ENCODE measurements at regions not wholly inside any gene's neighbourhood (a gene's known extent, or its start where the extent isn't known, plus 50 kb on each side); places are given as distances from the start of the nearest gene placed in this dataset.

GRCh38 chr6:90865513-90865912, 278.6 kb upstream of the MAP3K7 start:
- H3K9me3 ChIP-seq (ENCODE audit: control insufficient read depth, insufficient read depth, low read length): no peaks in the 10 kb centered on the region

GRCh38 chr6:90863043-90863442, 276.2 kb upstream of the MAP3K7 start:
- H3K9ac ChIP-seq (ENCODE audit: low read depth, low read length): no peak overlapping the region
- no peaks in the 10 kb centered on the region for H3K4me1 ChIP-seq (ENCODE audit: control insufficient read depth, insufficient read depth, low read length)
- H3K27me3 ChIP-seq (ENCODE audit: control insufficient read depth, insufficient read depth, low read length): no peaks in the 10 kb centered on the region
- no peaks in the 10 kb centered on the region for H3K36me3 ChIP-seq (ENCODE audit: control insufficient read depth, insufficient read depth, low read length)
- H3K4me3 ChIP-seq (ENCODE audit: low read depth, low read length): no peak overlapping the region
- H3K9me3 ChIP-seq (ENCODE audit: control insufficient read depth, insufficient read depth, low read length): no peaks in the 10 kb centered on the region

More at GRCh38 chr6:90865513-90865912, 278.6 kb upstream of the MAP3K7 start:
- no peaks in the 10 kb centered on the region for H3K36me3 ChIP-seq (ENCODE audit: control insufficient read depth, insufficient read depth, low read length)
- H3K4me1 ChIP-seq (ENCODE audit: control insufficient read depth, insufficient read depth, low read length): no peaks in the 10 kb centered on the region
- H3K4me3 ChIP-seq (ENCODE audit: low read depth, low read length): no peak overlapping the region
- no peaks in the 10 kb centered on the region for H3K27me3 ChIP-seq (ENCODE audit: control insufficient read depth, insufficient read depth, low read length)
- H3K9ac ChIP-seq (ENCODE audit: low read depth, low read length): no peak overlapping the region

GRCh38 chr6:90860822-90861601, 274.1 kb upstream of the MAP3K7 start:
- H3K4me3 ChIP-seq (ENCODE audit: low read depth, low read length): no peak overlapping the region
- H3K4me1 ChIP-seq (ENCODE audit: control insufficient read depth, insufficient read depth, low read length): no peaks in the 10 kb centered on the region
- H3K9ac ChIP-seq (ENCODE audit: low read depth, low read length): no peak overlapping the region
- no peaks in the 10 kb centered on the region for H3K36me3 ChIP-seq (ENCODE audit: control insufficient read depth, insufficient read depth, low read length)
- H3K27me3 ChIP-seq (ENCODE audit: control insufficient read depth, insufficient read depth, low read length): no peaks in the 10 kb centered on the region
- H3K9me3 ChIP-seq (ENCODE audit: control insufficient read depth, insufficient read depth, low read length): no peaks in the 10 kb centered on the region

- Histone ChIP-seq H3K27me3 (ENCODE audit: control insufficient read depth, insufficient read depth, low read length) (no peaks in the 10 kb centered on the region), H3K4me3 (ENCODE audit: low read depth, low read length) (no peak overlapping the region), H3K9ac (ENCODE audit: low read depth, low read length) (no peak overlapping the region), H3K4me1 (ENCODE audit: control insufficient read depth, insufficient read depth, low read length) (no peaks in the 10 kb centered on the region), H3K9me3 (ENCODE audit: control insufficient read depth, insufficient read depth, low read length) (no peaks in the 10 kb centered on the region), H3K36me3 (ENCODE audit: control insufficient read depth, insufficient read depth, low read length) (no peaks in the 10 kb centered on the region)
Observed at GRCh38 chr6:90859612-90860011, 272.7 kb upstream of the MAP3K7 start.

GRCh38 chr6:90859056-90859455, 272.2 kb upstream of the MAP3K7 start:
- no peaks in the 10 kb centered on the region for H3K27me3 ChIP-seq (ENCODE audit: control insufficient read depth, insufficient read depth, low read length)
- no peak overlapping the region for H3K4me3 ChIP-seq (ENCODE audit: low read depth, low read length)
- no peaks in the 10 kb centered on the region for H3K36me3 ChIP-seq (ENCODE audit: control insufficient read depth, insufficient read depth, low read length)
- H3K9ac ChIP-seq (ENCODE audit: low read depth, low read length): no peak overlapping the region
- H3K4me1 ChIP-seq (ENCODE audit: control insufficient read depth, insufficient read depth, low read length): no peaks in the 10 kb centered on the region
- H3K9me3 ChIP-seq (ENCODE audit: control insufficient read depth, insufficient read depth, low read length): no peaks in the 10 kb centered on the region

- Histone ChIP-seq H3K9me3 (ENCODE audit: control insufficient read depth, insufficient read depth, low read length) (no peaks in the 10 kb centered on the region), H3K36me3 (ENCODE audit: control insufficient read depth, insufficient read depth, low read length) (no peaks in the 10 kb centered on the region), H3K4me3 (ENCODE audit: low read depth, low read length) (no peak overlapping the region), H3K27me3 (ENCODE audit: control insufficient read depth, insufficient read depth, low read length) (no peaks in the 10 kb centered on the region), H3K4me1 (ENCODE audit: control insufficient read depth, insufficient read depth, low read length) (no peaks in the 10 kb centered on the region), H3K9ac (ENCODE audit: low read depth, low read length) (no peak overlapping the region)
Observed at GRCh38 chr6:90849686-90850085, 262.8 kb upstream of the MAP3K7 start.

GRCh38 chr6:90846824-90847223, 260.0 kb upstream of the MAP3K7 start:
- Histone ChIP-seq H3K27me3 (ENCODE audit: control insufficient read depth, insufficient read depth, low read length) (no peaks in the 10 kb centered on the region), H3K4me3 (ENCODE audit: low read depth, low read length) (no peak overlapping the region), H3K9ac (ENCODE audit: low read depth, low read length) (no peak overlapping the region), H3K4me1 (ENCODE audit: control insufficient read depth, insufficient read depth, low read length) (no peaks in the 10 kb centered on the region), H3K36me3 (ENCODE audit: control insufficient read depth, insufficient read depth, low read length) (no peaks in the 10 kb centered on the region), H3K9me3 (ENCODE audit: control insufficient read depth, insufficient read depth, low read length) (no peaks in the 10 kb centered on the region)

GRCh38 chr6:90835596-90836212, 248.8 kb upstream of the MAP3K7 start:
- H3K4me1 ChIP-seq (ENCODE audit: control insufficient read depth, insufficient read depth, low read length): no peaks in the 10 kb centered on the region
- H3K36me3 ChIP-seq (ENCODE audit: control insufficient read depth, insufficient read depth, low read length): no peaks in the 10 kb centered on the region

GRCh38 chr6:90829311-90829710, 242.4 kb upstream of the MAP3K7 start:
- H3K4me3 ChIP-seq (ENCODE audit: low read depth, low read length): no peak overlapping the region
- no peaks in the 10 kb centered on the region for H3K27me3 ChIP-seq (ENCODE audit: control insufficient read depth, insufficient read depth, low read length)
- no peaks in the 10 kb centered on the region for H3K36me3 ChIP-seq (ENCODE audit: control insufficient read depth, insufficient read depth, low read length)
- no peak overlapping the region for H3K9ac ChIP-seq (ENCODE audit: low read depth, low read length)
- H3K4me1 ChIP-seq (ENCODE audit: control insufficient read depth, insufficient read depth, low read length): no peaks in the 10 kb centered on the region
- no peaks in the 10 kb centered on the region for H3K9me3 ChIP-seq (ENCODE audit: control insufficient read depth, insufficient read depth, low read length)

More at GRCh38 chr6:90835596-90836212, 248.8 kb upstream of the MAP3K7 start:
- H3K9ac ChIP-seq (ENCODE audit: low read depth, low read length): no peak overlapping the region
- no peaks in the 10 kb centered on the region for H3K9me3 ChIP-seq (ENCODE audit: control insufficient read depth, insufficient read depth, low read length)
- H3K4me3 ChIP-seq (ENCODE audit: low read depth, low read length): no peak overlapping the region
- no peaks in the 10 kb centered on the region for H3K27me3 ChIP-seq (ENCODE audit: control insufficient read depth, insufficient read depth, low read length)

GRCh38 chr6:90820436-90820835, 233.6 kb upstream of the MAP3K7 start:
- Histone ChIP-seq H3K4me1 (ENCODE audit: control insufficient read depth, insufficient read depth, low read length) (no peaks in the 10 kb centered on the region), H3K4me3 (ENCODE audit: low read depth, low read length) (no peak overlapping the region), H3K9ac (ENCODE audit: low read depth, low read length) (no peak overlapping the region), H3K9me3 (ENCODE audit: control insufficient read depth, insufficient read depth, low read length) (no peaks in the 10 kb centered on the region), H3K27me3 (ENCODE audit: control insufficient read depth, insufficient read depth, low read length) (no peaks in the 10 kb centered on the region), H3K36me3 (ENCODE audit: control insufficient read depth, insufficient read depth, low read length) (no peaks in the 10 kb centered on the region)

- H3K36me3 ChIP-seq (ENCODE audit: control insufficient read depth, insufficient read depth, low read length): no peaks in the 10 kb centered on the region
- no peak overlapping the region for H3K4me3 ChIP-seq (ENCODE audit: low read depth, low read length)
- no peaks in the 10 kb centered on the region for H3K27me3 ChIP-seq (ENCODE audit: control insufficient read depth, insufficient read depth, low read length)
- H3K4me1 ChIP-seq (ENCODE audit: control insufficient read depth, insufficient read depth, low read length): no peaks in the 10 kb centered on the region
- no peak overlapping the region for H3K9ac ChIP-seq (ENCODE audit: low read depth, low read length)
- H3K9me3 ChIP-seq (ENCODE audit: control insufficient read depth, insufficient read depth, low read length): no peaks in the 10 kb centered on the region
Observed at GRCh38 chr6:90819483-90819882, 232.6 kb upstream of the MAP3K7 start.

- H3K36me3 ChIP-seq (ENCODE audit: control insufficient read depth, insufficient read depth, low read length): no peaks in the 10 kb centered on the region
- H3K27me3 ChIP-seq (ENCODE audit: control insufficient read depth, insufficient read depth, low read length): no peaks in the 10 kb centered on the region
- no peaks in the 10 kb centered on the region for H3K4me1 ChIP-seq (ENCODE audit: control insufficient read depth, insufficient read depth, low read length)
- H3K9ac ChIP-seq (ENCODE audit: low read depth, low read length): no peak overlapping the region
- no peaks in the 10 kb centered on the region for H3K9me3 ChIP-seq (ENCODE audit: control insufficient read depth, insufficient read depth, low read length)
- no peak overlapping the region for H3K4me3 ChIP-seq (ENCODE audit: low read depth, low read length)
Observed at GRCh38 chr6:90818163-90818562, 231.3 kb upstream of the MAP3K7 start.
